RCC 7860 (cell line): ENCODE measurements at regions not wholly inside any gene's neighbourhood (a gene's known extent, or its start where the extent isn't known, plus 50 kb on each side); places are given as distances from the start of the nearest gene placed in this dataset.
"Not testable (repeated sequence)": the region's sequence is repeated elsewhere in the genome, so short reads cannot be mapped to it uniquely, and the experiment has no call there.

ENCODE experiments used
- DNase-seq: peaks from one replicate; pipeline ENCODE4 v3.0.0-alpha.2; 2015; ENCODE audit warnings: low spot score
- FAIRE-seq: peaks from 2 replicates; lab custom pipeline; 2012; peaks lifted over from hg19 to GRCh38; lab: Jason Lieb, UNC

DNA sequence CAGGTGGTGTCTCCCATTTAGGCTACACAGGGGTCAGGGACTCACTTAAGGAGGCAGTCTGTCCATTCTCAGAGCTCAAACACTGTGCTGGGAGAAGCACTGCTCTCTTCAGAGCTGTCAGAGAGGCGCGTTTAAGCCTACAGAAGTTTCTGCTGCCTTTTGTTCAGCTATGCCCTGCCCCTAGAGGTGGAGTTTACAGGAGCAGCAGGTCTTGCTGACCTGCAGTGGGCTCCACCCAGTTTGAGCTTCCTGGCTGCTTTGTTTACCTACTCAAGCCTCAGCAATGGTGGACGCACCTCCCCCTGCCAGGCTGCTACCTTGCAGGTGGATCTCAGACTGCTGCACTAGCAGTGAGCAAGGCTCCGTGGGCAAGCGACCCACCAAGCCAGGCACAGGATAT is 260.1 kb downstream of the MEF2C start:
- DNase-seq, FAIRE-seq: not testable (repeated sequence)

DNA sequence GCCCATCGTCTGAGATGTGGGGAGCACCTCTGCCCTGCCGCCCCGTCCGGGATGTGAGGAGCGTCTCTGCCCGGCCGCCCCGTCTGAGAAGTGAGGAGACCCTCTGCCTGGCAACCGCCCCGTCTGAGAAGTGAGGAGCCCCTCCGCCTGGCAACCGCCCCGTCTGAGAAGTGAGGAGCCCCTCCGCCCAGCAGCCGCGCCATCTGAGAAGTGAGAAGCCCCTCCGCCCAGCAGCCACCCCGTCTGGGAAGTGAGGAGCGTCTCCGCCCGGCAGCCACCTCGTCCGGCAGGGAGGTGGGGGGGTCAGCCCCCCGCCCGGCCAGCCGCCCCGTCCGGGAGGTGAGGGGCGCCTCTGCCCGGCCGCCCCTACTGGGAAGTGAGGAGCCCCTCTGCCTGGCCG is 267.2 kb downstream of the MEF2C start:
- FAIRE-seq, DNase-seq: not testable (repeated sequence)

DNA sequence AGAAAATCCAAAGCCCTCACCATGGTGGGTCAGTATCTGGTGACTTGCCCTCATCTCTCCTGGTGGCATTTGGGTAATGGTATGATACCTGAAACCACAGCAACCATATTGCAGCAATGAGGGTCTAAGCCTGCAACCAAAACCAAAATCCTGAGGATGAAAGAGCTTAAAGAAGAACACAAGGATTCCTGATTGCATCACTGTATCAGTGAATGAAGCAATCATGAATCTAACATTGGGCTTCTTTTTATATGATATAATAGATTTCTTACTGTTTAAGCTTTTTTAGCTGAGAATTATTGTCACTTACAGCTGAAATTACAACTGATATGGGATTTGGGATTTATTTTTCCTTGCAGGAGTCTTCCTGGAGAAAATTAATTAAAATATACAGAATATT is 269.9 kb downstream of the MEF2C start:
- no peak for FAIRE-seq
- no peak for DNase-seq

DNA sequence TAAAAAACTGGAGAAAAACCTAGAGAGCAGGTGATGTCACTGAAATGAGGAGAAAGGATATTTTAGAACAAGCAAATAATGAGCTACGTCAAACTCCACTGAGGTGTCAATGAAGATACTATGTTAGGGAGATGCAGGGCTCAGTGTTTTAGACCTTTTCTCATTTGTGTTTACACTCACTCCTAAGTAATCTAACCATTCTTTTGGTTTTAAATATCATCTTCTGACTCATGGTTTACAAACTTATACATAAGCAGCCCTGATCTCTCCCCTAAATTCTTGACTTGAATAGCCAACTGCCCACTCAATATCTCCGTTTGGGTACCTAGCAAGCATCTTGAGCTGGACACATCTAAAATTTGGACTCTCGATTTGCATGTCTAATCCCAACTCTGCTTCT is 272.4 kb downstream of the MEF2C start:
- FAIRE-seq (no peak), DNase-seq (no peak)

DNA sequence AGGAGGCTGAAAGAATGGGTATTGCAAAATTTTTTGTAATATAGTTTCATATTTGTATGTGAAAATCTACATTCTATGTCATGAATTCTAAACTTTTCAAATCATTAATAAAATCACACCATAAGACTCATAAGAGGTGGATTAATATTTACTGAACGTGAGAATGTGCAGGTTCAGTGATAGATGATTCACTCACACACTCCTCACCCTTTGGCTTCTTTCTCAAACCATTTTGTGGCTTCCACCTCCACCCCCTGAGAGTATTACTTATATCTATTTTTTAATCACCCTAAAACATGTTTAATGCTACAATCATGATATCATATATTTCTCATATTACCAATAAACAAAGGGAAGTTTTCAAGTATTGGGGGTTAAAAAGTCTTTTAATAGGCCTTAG is 275.5 kb downstream of the MEF2C start:
- DNase-seq = no peak
- FAIRE-seq = no peak

DNA sequence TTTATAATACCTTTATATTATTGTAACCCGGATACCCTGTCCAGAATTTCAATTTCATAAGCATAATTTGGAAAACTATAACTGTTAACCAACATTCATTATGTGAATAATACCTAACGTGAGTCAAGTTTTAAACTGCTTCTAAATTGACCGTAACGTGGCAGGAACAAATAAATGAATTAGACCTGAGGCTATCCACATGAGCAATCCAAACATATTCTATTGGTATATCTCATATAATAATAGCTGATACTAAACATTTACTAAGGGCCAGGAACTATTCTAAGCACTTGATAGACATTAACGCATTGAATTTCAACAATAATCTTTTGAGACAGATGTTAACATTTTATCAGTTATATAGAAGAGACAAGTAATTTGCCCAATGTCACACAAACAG is 276.4 kb downstream of the MEF2C start:
- DNase-seq (no peak), FAIRE-seq (no peak)

DNA sequence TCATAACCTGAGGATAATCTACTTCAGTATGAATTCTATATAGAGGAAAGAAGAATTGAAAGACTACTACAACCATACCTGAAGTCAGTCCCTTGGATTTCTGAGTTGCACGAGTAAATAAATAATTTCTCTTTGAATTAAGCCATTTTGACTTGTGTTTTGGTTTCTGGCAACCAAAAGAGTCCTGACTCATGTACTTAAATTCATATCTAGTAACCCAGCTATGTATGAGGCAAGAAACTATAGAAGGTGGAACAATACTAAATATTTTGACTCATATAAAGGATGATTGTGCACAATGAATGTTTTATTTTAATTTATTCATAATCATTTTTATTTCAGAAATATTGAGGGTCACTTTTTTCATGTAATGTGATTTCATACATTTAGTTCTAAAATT is 276.8 kb downstream of the MEF2C start:
- FAIRE-seq (no peak), DNase-seq (no peak)

DNA sequence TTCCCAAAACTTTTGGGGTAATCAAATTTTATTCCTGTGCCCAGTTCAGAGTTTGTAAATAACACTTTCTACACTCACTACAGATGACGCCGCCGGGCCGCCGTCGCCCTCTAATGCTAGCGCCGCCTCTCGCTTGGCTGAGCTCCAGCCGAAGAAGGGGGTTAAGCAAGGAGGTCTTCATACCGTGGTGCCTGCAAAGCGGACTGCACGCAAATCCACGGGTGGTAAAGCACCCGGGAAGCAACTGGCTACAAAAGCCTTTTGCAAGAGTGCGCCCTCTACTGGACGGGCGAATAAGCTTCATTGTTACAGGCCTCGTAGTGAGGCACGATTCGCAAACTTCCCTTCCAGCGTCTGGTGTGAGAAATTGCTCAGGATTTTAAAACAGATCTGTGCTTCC is 280.4 kb downstream of the MEF2C start:
- FAIRE-seq (no peak), DNase-seq (no peak)

DNA sequence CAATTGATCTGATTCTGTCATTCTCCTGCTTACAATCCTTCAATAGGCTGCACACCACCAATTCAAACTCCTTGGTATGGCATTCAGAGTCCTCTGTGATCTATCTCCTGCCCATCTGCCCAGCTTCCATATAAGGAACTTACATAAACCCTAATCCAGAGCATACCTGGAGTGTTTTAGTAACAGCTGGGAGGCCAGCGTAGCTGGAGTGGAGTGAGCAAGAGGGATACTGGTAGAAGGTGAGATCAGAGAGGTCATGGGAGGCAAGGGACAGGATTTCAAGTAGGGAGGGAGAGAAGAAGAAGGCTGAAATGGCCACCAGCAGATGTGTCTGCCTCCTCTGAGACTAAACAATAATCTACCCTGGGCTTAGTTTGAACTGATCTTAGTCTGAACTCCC is 288.5 kb downstream of the MEF2C start:
- FAIRE-seq = no peak
- no peak for DNase-seq

DNA sequence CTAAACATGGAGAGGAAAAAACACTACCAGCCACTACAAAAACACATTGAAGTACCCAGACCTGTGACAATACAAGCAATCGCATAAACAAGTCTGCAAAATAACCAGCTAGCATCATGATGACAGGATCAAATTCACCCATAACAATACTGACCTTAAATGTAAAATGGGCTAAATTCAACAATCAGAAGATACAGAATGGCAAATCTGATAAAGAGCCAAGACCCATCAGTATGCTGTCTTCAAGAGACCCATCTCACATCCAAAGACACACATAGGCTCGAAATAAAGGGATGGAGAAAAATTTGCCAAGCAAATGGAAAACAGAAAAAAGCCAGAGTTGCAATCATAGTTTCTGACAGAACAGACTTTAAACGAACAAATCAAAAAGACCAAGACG is 294.4 kb downstream of the MEF2C start:
- FAIRE-seq (no peak), DNase-seq (no peak)

DNA sequence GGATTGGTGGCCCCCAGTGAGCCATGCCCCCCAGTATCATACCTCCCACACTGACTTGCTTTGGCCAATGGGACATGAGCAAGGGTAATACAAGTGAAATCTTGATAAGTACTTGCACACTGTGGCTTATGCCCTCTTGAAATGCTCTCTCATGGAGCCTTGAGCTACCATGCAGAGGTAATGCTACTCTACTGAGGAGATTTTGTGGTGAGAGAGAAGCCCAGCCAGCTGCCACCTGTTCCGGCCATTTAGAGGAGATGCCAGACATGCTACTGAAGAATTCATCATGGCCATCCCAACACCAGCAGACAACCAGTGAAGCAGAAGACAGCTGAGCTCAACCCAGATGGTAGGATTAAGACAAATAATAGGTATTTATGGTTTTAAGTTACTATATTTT is 299.5 kb downstream of the MEF2C start:
- DNase-seq (no peak), FAIRE-seq (no peak)

DNA sequence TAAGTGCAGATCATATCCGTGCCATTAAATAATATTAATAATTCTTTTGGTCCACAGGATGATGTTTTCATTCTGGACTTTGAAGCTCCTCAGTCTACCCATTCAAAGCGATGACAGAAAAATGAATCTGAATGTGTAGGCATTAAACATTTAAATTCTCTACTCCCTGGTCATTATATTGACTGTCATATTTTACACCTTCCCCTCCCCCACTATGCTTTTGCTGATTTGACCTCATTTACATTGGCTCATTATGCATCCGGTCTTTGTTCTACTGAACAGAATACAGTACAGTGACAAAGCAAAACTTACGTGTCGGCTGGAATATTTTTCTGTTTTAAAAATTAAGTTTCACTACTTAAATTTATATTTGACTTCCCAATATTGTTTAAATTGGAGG is 289.7 kb upstream of the TMEM161B start:
- DNase-seq = no peak
- FAIRE-seq = no peak

DNA sequence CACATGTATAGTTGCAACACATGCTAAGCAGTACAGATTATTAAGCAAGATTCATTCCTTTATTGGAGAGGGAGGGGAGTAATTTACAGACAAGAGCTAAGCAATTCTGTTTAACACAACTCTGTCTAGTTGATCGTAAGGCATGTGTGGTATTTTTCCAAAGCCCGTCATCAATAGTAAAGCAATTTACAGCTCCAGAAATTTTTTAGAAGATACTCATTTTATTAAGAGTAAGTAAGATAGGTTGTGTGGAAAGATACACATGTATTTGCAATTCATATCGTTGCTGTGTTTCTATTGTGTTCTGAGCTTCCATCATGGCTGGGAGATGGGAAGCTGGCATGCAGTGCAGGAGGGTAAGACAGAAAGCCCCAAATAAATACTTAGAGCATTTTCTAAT is 289.2 kb upstream of the TMEM161B start:
- no peak for DNase-seq
- no peak for FAIRE-seq

DNA sequence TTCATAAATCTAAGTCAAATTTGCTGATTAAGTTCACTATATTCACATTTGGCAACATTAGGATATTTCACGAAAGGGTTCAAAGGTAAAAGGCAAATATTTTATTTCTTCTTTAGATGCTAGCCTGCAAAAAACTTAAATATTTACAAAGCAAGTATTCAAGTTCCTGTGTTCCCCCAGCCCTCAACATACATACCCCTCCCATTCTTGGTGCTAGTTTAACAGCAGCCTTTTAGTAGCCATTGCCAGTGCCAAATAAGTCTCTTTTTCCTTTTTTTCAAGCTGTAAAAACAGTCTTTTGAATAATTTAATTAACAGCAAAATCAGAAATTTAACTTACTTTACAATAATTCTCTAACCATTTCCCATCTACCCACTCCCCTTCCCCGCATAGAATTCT is 288.5 kb upstream of the TMEM161B start:
- no peak for DNase-seq
- FAIRE-seq = no peak

DNA sequence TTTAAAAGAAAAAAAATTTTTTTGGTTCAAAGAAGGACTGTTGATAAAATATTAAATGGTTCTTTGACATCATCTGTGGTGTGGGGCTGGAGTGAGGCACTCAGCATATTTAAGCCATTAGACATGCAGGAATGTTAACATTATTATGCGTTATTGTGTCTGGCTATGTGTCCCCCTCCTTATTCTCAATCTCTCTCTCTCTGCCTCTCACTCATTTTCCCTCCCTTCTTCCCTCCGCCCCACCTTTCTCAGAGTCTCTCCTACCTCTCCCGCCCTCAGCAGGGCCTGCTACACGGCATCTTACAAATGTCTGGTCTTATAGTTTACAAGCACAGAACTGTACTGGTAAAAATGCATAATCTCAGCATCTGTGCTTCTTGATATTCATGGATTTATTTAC is 287.8 kb upstream of the TMEM161B start:
- no peak for DNase-seq
- no peak for FAIRE-seq

DNA sequence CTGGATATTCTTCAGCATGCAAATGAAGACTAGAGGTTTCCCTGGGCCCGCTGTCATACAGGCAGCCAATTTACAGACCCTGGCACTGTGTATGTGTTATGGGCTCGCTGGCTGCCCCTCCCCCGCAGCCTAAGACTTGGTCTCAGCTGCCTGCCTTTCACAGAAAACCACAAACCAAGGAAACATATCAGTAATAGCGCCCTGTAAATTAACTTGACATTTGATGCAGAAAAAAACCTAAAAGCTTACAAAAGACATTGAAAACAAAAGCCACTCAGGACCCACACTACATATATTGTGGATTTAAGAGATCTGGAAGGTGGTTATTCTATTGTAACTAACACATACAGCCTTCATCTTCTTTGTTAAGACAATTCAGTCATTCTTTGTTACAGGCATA is 287.0 kb upstream of the TMEM161B start:
- FAIRE-seq = no peak
- no peak for DNase-seq

DNA sequence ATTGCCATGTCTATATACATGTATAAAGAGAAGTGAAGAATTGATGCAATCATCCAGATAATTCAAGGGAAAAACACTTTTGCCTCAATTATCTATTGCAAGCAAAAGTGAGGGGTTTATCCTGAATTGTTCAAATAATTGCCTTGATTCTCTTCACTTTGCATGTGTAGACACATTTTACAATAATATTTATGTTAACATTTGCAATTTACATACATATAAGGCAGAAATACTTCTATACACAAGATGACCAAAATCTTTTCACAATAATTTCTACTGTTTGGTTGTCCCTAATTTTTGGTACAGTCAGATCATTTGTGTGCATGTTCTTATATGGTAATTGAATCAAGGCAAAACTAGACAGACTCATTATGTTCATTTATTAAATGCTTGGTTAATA is 285.3 kb upstream of the TMEM161B start:
- no peak for FAIRE-seq
- DNase-seq = no peak

DNA sequence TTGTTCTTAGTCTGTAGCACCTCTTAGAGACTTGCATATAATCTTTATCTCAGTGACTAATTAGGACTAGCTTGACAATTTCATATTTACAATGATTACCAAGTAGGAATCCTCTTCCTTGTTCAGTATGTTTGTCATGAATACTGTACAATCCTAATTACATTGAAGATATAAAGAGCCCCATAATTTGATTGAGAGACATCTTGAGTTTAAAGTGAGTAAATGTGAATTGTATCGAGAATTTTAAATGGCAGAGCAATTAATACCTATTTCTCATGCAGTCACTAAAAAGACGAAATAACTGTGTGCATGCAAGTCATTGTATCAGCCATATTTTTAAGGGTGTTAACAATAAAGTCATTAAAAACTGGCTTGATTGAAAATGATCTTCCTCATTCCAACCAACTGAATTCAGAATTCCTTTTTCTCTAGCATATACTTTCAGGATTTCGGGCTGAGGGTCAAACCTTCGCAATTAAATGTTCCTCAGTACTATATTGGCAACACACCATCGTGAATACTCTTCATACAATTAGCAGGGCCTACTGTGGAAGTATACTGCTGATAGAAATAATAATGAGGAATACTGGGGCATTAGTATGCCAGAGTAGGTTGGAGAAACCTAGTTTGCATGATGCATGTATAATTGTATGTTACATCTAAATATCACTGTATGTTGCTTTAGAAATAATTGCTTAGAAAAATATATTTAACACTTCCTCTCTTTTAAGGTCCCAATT is 284.7 kb upstream of the TMEM161B start:
- no peak for DNase-seq
- no peak for FAIRE-seq

DNA sequence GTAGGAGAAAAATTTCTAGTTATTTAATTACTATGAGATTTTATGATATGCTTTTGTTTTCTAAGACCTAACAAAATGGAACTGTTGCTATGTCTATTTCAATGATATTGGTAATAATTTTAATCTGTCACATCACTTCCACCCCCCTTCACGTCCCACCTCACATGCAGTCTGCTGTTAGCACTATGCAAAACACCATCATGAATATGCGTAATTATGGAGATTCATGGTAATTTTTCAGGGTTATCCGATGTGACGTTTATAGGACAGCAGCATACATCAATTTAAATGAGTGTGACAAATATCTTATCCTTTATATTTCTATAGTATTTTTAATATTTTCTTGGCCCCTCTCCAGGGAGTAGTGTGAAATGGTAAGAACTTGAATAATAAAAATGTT is 283.8 kb upstream of the TMEM161B start:
- FAIRE-seq (no peak), DNase-seq (no peak)

DNA sequence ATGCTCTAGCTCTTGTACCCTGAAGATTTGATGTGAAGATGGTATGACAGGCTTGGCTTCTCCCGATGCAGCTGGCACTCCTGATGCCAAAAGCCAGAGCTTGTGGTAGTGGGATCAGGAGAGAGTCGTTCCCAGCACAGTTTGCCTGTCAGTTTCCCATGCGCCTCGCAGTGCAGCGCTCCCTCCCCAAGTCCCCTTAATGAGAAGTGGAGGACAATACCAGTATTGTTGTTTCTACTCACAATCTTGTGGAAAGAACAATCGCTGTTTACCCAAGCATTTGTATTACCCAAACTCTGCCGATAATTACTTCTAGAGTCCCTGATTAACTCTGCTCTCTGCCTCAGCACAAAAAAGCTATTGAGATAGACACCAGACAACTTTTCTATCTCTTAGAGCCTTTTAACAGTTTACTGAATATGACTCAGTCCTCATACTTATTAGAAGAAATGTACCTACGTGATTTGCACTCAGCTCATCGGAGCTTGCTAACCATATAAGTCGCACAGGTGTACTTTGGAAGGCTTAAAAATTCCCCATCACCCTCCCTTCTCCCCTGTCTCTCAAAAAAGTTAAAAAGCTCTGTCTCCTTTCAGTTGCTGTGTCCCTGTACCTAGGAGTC is 283.2 kb upstream of the TMEM161B start:
- FAIRE-seq = no peak
- DNase-seq = no peak

DNA sequence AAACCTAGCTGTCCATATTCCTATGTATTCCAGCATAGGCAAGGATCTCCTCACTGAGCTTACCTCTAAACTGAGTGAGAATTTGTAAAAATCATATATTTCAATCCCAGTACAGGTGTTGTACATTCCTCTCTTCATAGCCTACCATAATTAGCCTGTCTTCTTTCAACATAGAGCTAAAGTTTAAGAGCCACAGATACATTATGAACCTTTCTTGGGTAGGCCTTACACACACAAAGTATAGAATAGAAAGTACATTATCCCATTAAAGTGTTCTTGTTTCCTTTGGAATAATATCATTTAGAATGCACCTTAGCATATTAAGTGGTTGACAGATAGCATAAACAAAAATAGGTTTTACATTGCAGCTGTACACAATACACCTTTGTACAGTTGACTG is 282.1 kb upstream of the TMEM161B start:
- no peak for DNase-seq
- FAIRE-seq = no peak

DNA sequence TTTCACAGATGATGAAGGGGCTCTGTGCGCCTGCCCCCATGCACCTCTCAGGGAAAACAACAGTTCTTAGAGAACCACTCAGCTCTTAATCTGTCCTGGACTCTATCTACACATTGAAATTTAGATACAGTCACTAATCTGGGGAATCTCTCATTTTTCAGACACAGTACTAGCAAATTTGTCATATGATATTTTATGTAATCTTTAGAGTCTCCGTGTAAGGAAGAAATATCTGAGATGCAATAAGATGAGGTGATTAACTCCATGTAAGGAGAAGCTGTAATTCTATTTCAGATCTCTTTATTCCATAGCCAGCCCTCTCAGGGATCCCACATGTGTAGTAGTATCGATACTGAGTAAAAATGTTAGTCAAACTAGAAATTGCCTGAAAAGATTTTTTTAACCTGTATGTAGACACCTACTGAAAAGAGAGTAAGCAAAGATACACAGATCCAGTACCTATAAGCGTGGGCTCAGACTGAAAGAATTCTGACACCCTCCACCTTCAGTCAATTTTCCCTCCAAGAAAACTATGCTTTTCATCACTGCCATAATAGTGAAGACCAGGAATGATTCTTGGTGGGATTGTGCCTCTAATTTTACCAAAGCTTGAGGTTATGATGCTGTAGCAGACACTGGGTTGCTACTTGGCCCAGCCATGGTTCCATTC is 279.6 kb upstream of the TMEM161B start:
- FAIRE-seq (no peak), DNase-seq (no peak)
